GM13977 (cell line): ENCODE measurements at regions not wholly inside any gene's neighbourhood (a gene's known extent, or its start where the extent isn't known, plus 50 kb on each side); places are given as distances from the start of the nearest gene placed in this dataset.

Experiments
- DNase-seq: peaks from one replicate; pipeline ENCODE4 v3.0.0; 2012; ENCODE audit warnings: low spot score
- in situ Hi-C: fragments of 300-500 bp; cut with MboI; formaldehyde crosslinking; loops from one replicate; pipeline ENCODE4 v1.12.0; 2022; ENCODE audit warnings: low sequenced_read_pairs, low pct_unique_long_range_greater_than_20kb, mixed read lengths, inconsistent platforms; ENCODE audit not compliant: unreplicated experiment
- TF ChIP-seq, protein P1 (sequence below): IDR thresholded peaks from 2 replicates; pipeline ENCODE4 v1.5.1; 2012; ENCODE audit warnings: mild to moderate bottlenecking, control low read depth; ENCODE audit not compliant: insufficient read depth; ENCODE audit errors: extremely low read depth, missing control alignments

DNA sequence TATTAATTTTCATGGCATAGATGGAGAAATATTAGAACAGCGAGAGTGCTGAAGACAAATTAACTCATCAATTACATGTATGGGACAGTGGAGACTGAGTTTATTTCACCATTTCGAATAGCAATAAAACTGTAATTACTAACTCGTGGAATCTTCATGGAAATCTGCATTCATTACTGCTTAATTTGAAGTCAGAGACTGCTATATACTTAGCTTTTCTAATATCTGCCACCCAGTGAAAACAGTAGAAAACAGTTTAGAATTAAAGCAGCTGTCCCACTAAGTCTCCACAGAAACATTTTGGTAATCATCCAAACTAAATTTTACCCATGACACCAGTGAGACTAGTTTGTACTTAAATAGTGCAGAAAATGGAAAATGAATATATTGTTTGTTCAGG lies 56.8 kb downstream of the IZUMO3 start:
- no peak for DNase-seq
- in situ Hi-C loops: no loop called here
- TF ChIP-seq, protein P1, sequence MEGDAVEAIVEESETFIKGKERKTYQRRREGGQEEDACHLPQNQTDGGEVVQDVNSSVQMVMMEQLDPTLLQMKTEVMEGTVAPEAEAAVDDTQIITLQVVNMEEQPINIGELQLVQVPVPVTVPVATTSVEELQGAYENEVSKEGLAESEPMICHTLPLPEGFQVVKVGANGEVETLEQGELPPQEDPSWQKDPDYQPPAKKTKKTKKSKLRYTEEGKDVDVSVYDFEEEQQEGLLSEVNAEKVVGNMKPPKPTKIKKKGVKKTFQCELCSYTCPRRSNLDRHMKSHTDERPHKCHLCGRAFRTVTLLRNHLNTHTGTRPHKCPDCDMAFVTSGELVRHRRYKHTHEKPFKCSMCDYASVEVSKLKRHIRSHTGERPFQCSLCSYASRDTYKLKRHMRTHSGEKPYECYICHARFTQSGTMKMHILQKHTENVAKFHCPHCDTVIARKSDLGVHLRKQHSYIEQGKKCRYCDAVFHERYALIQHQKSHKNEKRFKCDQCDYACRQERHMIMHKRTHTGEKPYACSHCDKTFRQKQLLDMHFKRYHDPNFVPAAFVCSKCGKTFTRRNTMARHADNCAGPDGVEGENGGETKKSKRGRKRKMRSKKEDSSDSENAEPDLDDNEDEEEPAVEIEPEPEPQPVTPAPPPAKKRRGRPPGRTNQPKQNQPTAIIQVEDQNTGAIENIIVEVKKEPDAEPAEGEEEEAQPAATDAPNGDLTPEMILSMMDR: no peak

DNA sequence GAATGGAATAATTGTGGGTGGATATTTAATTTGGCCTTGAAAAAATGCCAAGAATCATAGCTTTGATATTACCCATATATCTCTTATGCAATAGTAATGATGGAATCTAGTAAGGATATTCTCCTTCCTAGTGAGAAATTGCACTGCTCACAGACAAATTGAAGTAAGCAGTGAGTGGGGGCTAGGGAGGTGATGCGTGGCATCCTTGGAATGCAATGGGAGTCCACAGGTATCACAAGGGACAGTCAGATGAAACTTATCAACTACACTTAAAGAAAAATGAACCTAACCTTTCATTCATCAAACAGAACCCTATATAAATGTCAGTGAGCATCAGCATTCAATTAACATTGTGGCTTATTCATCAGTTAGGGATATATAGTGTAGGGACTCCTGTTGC lies 57.8 kb downstream of the IZUMO3 start:
- no peak for DNase-seq
- TF ChIP-seq, protein P1: no peak
- in situ Hi-C loops: no loop called here

DNA sequence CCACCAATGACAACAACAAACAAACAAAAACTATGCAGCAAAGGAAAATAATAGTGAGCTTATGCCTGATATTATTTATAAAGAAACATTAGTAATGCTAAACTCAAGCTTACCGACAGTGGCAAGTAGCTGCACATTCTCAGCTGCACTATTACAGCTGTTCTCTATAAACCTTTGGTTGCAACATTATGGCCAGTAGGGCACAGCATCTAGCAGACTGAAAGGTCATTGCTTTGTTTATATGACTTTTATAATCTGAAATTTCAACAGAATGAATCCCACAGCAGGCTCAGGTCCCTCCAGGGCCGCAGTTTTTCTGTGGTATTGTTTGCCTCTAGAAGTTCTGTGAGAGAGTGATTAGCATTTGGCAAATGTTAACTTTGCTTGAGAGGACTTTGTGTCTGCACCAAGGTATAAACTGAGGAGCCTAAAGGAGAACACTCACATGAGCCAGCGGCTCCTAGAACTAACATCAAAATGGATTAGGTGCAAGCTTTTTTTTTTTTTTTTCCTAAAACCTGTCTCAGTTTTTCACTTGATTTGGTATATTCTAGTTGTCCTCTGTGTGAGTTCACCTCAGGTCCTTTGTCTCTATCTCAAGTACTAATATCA lies 58.3 kb downstream of the IZUMO3 start:
- in situ Hi-C loops: no loop called here
- DNase-seq: no peak
- TF ChIP-seq, protein P1: no peak

DNA sequence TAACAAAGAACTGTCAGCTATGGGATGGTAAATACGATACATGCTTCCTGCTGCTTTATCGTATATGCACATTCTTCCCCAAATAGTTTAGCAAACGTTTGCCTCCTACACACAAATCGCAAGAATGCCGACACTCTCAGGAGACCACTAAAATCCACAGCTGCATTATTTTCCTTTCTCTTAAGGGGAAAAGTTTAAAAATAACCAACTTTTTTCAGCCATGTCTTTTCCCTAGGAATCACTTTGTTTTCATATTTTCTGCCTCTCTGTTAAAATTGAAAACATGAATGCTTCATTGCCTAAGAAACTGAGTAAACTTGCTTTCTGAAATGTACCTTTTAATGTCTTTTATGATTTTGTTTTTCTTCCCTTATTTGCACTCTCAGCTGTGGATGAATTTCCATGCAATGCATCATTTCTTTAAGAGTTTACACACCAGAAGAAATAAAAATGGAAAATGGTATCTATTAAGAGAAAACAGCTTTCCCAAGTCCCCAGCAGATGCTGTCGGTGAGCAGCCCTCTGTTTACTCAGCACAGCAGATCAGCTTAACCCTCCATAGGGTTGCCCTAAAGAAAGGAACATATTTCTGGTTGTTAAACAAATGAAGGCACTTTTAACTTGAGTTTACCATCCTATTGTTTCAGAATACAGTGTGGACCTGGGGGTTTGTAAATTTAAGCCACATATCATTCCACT lies 66.2 kb downstream of the IZUMO3 start:
- in situ Hi-C loops: no loop called here
- TF ChIP-seq, protein P1: no peak
- no peak for DNase-seq

DNA sequence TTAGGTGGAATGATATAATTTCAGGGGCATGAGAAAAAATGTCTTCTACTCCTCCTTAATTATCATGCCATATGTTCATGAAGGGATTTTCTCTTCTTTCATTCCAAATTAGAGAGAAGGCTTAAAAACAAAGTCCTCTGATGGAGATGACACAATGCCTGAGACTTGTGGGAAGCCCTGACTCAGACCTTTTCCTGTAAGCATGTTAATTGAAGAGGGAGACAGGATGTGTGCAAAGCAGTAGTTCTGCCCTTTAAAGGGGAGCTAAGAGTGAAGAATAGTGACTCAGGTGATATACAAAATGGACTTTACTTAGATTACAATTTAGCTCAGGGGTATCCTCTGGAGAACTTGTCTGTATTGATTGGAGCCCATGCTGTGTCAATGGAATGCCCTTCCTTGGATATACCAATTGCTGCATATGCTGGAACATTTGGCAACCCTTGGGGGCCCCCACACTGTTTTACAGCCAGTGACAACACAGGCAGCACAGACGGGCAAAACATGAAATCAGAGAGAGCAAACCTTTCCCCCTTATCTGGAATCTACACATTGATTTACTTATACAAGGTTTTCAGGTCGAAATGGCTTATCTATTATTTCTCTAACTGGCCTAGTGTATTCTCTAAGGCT lies 81.3 kb downstream of the IZUMO3 start:
- no peak for DNase-seq
- in situ Hi-C loops: no loop called here
- TF ChIP-seq, protein P1: no peak

DNA sequence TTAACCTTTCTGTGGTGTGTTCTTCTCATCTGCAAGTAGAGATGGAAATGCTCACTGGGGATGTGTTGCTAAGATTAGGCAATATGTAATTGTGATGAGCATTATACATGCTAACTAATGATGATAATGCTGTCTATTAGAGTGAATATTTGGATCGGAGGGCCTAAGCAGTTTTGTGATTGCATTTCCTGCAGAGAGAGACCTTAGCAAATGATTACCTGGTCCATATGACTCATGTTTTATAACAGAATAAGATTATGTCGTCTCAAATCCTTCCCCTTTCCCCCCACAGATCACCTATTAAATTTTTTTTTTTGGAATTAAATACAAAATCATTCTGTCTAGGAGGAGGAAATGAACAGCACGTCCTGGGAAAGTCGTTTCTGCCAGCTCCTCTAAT lies 82.7 kb downstream of the IZUMO3 start:
- no peak for DNase-seq
- in situ Hi-C loops: no loop called here
- TF ChIP-seq, protein P1: no peak
